ENCODE measurements at regions not wholly inside any gene's neighbourhood (a gene's known extent, or its start where the extent isn't known, plus 50 kb on each side); places are given as distances from the start of the nearest gene placed in this dataset.

- H3K27me3 ChIP-seq (ENCODE audit: control insufficient read depth, insufficient read depth, low read length): no peaks in the 10 kb centered on the region
- H3K9ac ChIP-seq (ENCODE audit: low read depth, low read length): no peak overlapping the region
- H3K4me3 ChIP-seq (ENCODE audit: low read depth, low read length): no peak overlapping the region
- H3K36me3 ChIP-seq (ENCODE audit: control insufficient read depth, insufficient read depth, low read length): no peaks in the 10 kb centered on the region
- peaks cover 3% of the 10 kb centered on the region for H3K4me1 ChIP-seq (ENCODE audit: control insufficient read depth, insufficient read depth, low read length)
- H3K9me3 ChIP-seq (ENCODE audit: control insufficient read depth, insufficient read depth, low read length): no peaks in the 10 kb centered on the region
Observed at GRCh38 chr18:68461481-68462018, 253.4 kb downstream of the TMX3 start.

GRCh38 chr18:68459968-68460367 lies 254.9 kb downstream of the TMX3 start:
- H3K27me3 ChIP-seq (ENCODE audit: control insufficient read depth, insufficient read depth, low read length): no peaks in the 10 kb centered on the region
- H3K4me3 ChIP-seq (ENCODE audit: low read depth, low read length): no peak overlapping the region
- H3K36me3 ChIP-seq (ENCODE audit: control insufficient read depth, insufficient read depth, low read length): no peaks in the 10 kb centered on the region
- no peaks in the 10 kb centered on the region for H3K9me3 ChIP-seq (ENCODE audit: control insufficient read depth, insufficient read depth, low read length)
- no peak overlapping the region for H3K9ac ChIP-seq (ENCODE audit: low read depth, low read length)
- peaks cover 3% of the 10 kb centered on the region for H3K4me1 ChIP-seq (ENCODE audit: control insufficient read depth, insufficient read depth, low read length)

- H3K9ac ChIP-seq (ENCODE audit: low read depth, low read length): no peak overlapping the region
- H3K4me1 ChIP-seq (ENCODE audit: control insufficient read depth, insufficient read depth, low read length): peaks cover 3% of the 10 kb centered on the region
- no peak overlapping the region for H3K4me3 ChIP-seq (ENCODE audit: low read depth, low read length)
- H3K27me3 ChIP-seq (ENCODE audit: control insufficient read depth, insufficient read depth, low read length): no peaks in the 10 kb centered on the region
- H3K9me3 ChIP-seq (ENCODE audit: control insufficient read depth, insufficient read depth, low read length): no peaks in the 10 kb centered on the region
- H3K36me3 ChIP-seq (ENCODE audit: control insufficient read depth, insufficient read depth, low read length): no peaks in the 10 kb centered on the region
Observed at GRCh38 chr18:68456985-68457384, 257.9 kb downstream of the TMX3 start.

- Histone ChIP-seq H3K4me3 (ENCODE audit: low read depth, low read length) (no peak overlapping the region), H3K4me1 (ENCODE audit: control insufficient read depth, insufficient read depth, low read length) (no peaks in the 10 kb centered on the region)
Observed at GRCh38 chr18:68455229-68455603, 259.7 kb downstream of the TMX3 start.

GRCh38 chr18:68454511-68455228 lies 260.2 kb downstream of the TMX3 start:
- Histone ChIP-seq H3K36me3 (ENCODE audit: control insufficient read depth, insufficient read depth, low read length) (no peaks in the 10 kb centered on the region), H3K27me3 (ENCODE audit: control insufficient read depth, insufficient read depth, low read length) (no peaks in the 10 kb centered on the region), H3K4me1 (ENCODE audit: control insufficient read depth, insufficient read depth, low read length) (no peaks in the 10 kb centered on the region), H3K9me3 (ENCODE audit: control insufficient read depth, insufficient read depth, low read length) (no peaks in the 10 kb centered on the region), H3K9ac (ENCODE audit: low read depth, low read length) (no peak overlapping the region), H3K4me3 (ENCODE audit: low read depth, low read length) (no peak overlapping the region)

More at GRCh38 chr18:68455229-68455603, 259.7 kb downstream of the TMX3 start:
- no peak overlapping the region for H3K9ac ChIP-seq (ENCODE audit: low read depth, low read length)
- H3K27me3 ChIP-seq (ENCODE audit: control insufficient read depth, insufficient read depth, low read length): no peaks in the 10 kb centered on the region
- no peaks in the 10 kb centered on the region for H3K36me3 ChIP-seq (ENCODE audit: control insufficient read depth, insufficient read depth, low read length)
- H3K9me3 ChIP-seq (ENCODE audit: control insufficient read depth, insufficient read depth, low read length): no peaks in the 10 kb centered on the region

- H3K36me3 ChIP-seq (ENCODE audit: control insufficient read depth, insufficient read depth, low read length): no peaks in the 10 kb centered on the region
- no peak overlapping the region for H3K4me3 ChIP-seq (ENCODE audit: low read depth, low read length)
- no peaks in the 10 kb centered on the region for H3K4me1 ChIP-seq (ENCODE audit: control insufficient read depth, insufficient read depth, low read length)
- no peaks in the 10 kb centered on the region for H3K9me3 ChIP-seq (ENCODE audit: control insufficient read depth, insufficient read depth, low read length)
- H3K27me3 ChIP-seq (ENCODE audit: control insufficient read depth, insufficient read depth, low read length): no peaks in the 10 kb centered on the region
- no peak overlapping the region for H3K9ac ChIP-seq (ENCODE audit: low read depth, low read length)
Observed at GRCh38 chr18:68449292-68449691, 265.6 kb downstream of the TMX3 start.

GRCh38 chr18:68448736-68449135 lies 266.2 kb downstream of the TMX3 start:
- H3K4me1 ChIP-seq (ENCODE audit: control insufficient read depth, insufficient read depth, low read length): no peaks in the 10 kb centered on the region
- no peaks in the 10 kb centered on the region for H3K9me3 ChIP-seq (ENCODE audit: control insufficient read depth, insufficient read depth, low read length)
- H3K36me3 ChIP-seq (ENCODE audit: control insufficient read depth, insufficient read depth, low read length): no peaks in the 10 kb centered on the region
- H3K27me3 ChIP-seq (ENCODE audit: control insufficient read depth, insufficient read depth, low read length): no peaks in the 10 kb centered on the region
- no peak overlapping the region for H3K9ac ChIP-seq (ENCODE audit: low read depth, low read length)
- H3K4me3 ChIP-seq (ENCODE audit: low read depth, low read length): no peak overlapping the region

GRCh38 chr18:68447286-68447685 lies 267.6 kb downstream of the TMX3 start:
- no peaks in the 10 kb centered on the region for H3K36me3 ChIP-seq (ENCODE audit: control insufficient read depth, insufficient read depth, low read length)
- H3K4me3 ChIP-seq (ENCODE audit: low read depth, low read length): no peak overlapping the region
- H3K9ac ChIP-seq (ENCODE audit: low read depth, low read length): no peak overlapping the region
- no peaks in the 10 kb centered on the region for H3K4me1 ChIP-seq (ENCODE audit: control insufficient read depth, insufficient read depth, low read length)
- H3K9me3 ChIP-seq (ENCODE audit: control insufficient read depth, insufficient read depth, low read length): no peaks in the 10 kb centered on the region
- H3K27me3 ChIP-seq (ENCODE audit: control insufficient read depth, insufficient read depth, low read length): no peaks in the 10 kb centered on the region

GRCh38 chr18:68445668-68446426 lies 269.1 kb downstream of the TMX3 start:
- no peaks in the 10 kb centered on the region for H3K4me1 ChIP-seq (ENCODE audit: control insufficient read depth, insufficient read depth, low read length)
- H3K36me3 ChIP-seq (ENCODE audit: control insufficient read depth, insufficient read depth, low read length): no peaks in the 10 kb centered on the region
- H3K9ac ChIP-seq (ENCODE audit: low read depth, low read length): no peak overlapping the region
- no peaks in the 10 kb centered on the region for H3K27me3 ChIP-seq (ENCODE audit: control insufficient read depth, insufficient read depth, low read length)
- H3K4me3 ChIP-seq (ENCODE audit: low read depth, low read length): no peak overlapping the region
- H3K9me3 ChIP-seq (ENCODE audit: control insufficient read depth, insufficient read depth, low read length): no peaks in the 10 kb centered on the region

- Histone ChIP-seq H3K27me3 (ENCODE audit: control insufficient read depth, insufficient read depth, low read length) (no peaks in the 10 kb centered on the region), H3K4me1 (ENCODE audit: control insufficient read depth, insufficient read depth, low read length) (no peaks in the 10 kb centered on the region)
Observed at GRCh38 chr18:68445136-68445535, 269.8 kb downstream of the TMX3 start.

GRCh38 chr18:68441241-68441640 lies 273.7 kb downstream of the TMX3 start:
- no peak overlapping the region for H3K4me3 ChIP-seq (ENCODE audit: low read depth, low read length)
- no peaks in the 10 kb centered on the region for H3K27me3 ChIP-seq (ENCODE audit: control insufficient read depth, insufficient read depth, low read length)
- H3K4me1 ChIP-seq (ENCODE audit: control insufficient read depth, insufficient read depth, low read length): no peaks in the 10 kb centered on the region
- no peaks in the 10 kb centered on the region for H3K9me3 ChIP-seq (ENCODE audit: control insufficient read depth, insufficient read depth, low read length)
- H3K36me3 ChIP-seq (ENCODE audit: control insufficient read depth, insufficient read depth, low read length): no peaks in the 10 kb centered on the region
- H3K9ac ChIP-seq (ENCODE audit: low read depth, low read length): no peak overlapping the region

More at GRCh38 chr18:68445136-68445535, 269.8 kb downstream of the TMX3 start:
- Histone ChIP-seq H3K36me3 (ENCODE audit: control insufficient read depth, insufficient read depth, low read length) (no peaks in the 10 kb centered on the region), H3K9me3 (ENCODE audit: control insufficient read depth, insufficient read depth, low read length) (no peaks in the 10 kb centered on the region), H3K9ac (ENCODE audit: low read depth, low read length) (no peak overlapping the region), H3K4me3 (ENCODE audit: low read depth, low read length) (no peak overlapping the region)

- H3K4me1 ChIP-seq (ENCODE audit: control insufficient read depth, insufficient read depth, low read length): no peaks in the 10 kb centered on the region
- H3K4me3 ChIP-seq (ENCODE audit: low read depth, low read length): no peak overlapping the region
- no peaks in the 10 kb centered on the region for H3K27me3 ChIP-seq (ENCODE audit: control insufficient read depth, insufficient read depth, low read length)
- H3K36me3 ChIP-seq (ENCODE audit: control insufficient read depth, insufficient read depth, low read length): no peaks in the 10 kb centered on the region
- H3K9me3 ChIP-seq (ENCODE audit: control insufficient read depth, insufficient read depth, low read length): no peaks in the 10 kb centered on the region
- no peak overlapping the region for H3K9ac ChIP-seq (ENCODE audit: low read depth, low read length)
Observed at GRCh38 chr18:68440433-68440832, 274.5 kb downstream of the TMX3 start.
